ENCODE measurements at regions not wholly inside any gene's neighbourhood (a gene's known extent, or its start where the extent isn't known, plus 50 kb on each side); places are given as distances from the start of the nearest gene placed in this dataset.

DNA sequence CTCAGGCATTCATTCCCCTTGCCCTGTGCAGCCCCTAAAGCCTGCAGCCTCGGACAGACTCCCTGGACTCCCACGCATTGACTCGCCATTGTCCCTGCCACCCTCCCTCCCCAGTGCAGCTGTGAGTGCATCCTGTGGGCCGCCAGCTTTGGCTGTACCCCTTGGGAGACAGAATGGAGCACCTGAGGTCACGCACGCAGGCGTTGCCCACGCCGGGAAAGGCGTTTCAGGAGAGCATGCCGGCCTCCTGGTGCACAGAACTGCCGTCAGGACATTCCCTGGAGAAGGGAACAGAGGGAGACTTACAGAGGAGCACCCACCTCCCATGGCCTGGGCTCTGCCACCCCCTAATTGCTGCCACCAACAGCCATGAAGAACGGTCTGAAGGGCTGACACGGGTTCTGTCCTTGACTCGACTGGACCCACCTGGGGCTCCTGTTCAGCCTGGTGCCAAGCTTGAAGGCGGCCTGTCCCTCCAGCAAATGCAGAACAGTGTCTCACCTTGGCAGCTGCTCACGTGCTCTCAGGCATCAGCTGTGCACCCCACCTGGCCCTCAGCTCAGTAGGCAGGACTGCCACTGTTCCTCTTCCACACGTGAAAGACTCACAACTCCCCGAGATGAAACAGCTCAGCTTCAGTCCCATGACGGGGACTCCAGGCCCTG lies 503.8 kb downstream of the BRD1 start:
- TF ChIP-seq ZFX (IDR thresholded peaks at IDR 0.05; ENCODE audit: borderline replicate concordance): no peak
- TF ChIP-seq, protein P1, sequence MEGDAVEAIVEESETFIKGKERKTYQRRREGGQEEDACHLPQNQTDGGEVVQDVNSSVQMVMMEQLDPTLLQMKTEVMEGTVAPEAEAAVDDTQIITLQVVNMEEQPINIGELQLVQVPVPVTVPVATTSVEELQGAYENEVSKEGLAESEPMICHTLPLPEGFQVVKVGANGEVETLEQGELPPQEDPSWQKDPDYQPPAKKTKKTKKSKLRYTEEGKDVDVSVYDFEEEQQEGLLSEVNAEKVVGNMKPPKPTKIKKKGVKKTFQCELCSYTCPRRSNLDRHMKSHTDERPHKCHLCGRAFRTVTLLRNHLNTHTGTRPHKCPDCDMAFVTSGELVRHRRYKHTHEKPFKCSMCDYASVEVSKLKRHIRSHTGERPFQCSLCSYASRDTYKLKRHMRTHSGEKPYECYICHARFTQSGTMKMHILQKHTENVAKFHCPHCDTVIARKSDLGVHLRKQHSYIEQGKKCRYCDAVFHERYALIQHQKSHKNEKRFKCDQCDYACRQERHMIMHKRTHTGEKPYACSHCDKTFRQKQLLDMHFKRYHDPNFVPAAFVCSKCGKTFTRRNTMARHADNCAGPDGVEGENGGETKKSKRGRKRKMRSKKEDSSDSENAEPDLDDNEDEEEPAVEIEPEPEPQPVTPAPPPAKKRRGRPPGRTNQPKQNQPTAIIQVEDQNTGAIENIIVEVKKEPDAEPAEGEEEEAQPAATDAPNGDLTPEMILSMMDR (IDR thresholded peaks at IDR 0.05): no peak
- no peak overlapping the region for H3K27ac ChIP-seq

DNA sequence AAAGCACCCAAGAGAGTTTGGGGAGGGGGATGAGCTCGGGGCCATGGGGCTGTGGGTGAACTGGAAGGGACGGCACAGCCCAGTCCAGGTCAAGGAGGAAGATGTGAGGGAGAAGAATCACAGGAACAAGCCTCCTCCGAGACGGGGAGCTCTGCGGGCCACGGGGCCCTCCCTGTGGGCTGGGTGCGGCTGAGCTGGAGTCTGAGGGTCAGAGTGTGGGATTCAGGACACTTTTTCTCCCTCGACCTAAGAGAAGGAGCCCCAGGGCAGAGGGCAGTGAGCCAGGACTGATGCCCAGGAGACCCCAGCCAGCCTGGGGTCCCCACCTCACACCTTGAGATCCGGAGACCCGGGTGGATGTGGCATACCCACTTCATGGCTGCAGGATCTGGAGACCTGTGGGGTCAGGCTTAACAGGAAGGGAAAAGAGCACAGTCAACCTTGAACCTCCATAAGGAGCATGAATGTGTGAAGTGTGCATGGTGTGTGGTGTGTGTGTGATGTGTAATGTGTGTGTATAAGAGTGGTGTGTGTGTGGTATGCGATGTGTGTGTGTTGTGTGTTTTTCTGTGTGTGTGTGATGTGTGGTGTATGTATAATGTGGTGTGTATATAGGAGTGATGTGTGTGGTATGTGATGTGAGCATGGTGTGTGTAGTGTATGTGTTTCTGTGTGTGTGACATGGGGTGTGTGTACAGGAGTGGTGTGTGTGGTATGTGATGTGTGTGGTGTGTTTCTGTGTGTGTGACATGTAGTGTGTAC lies 504.6 kb downstream of the BRD1 start:
- TF ChIP-seq ZFX (IDR thresholded peaks at IDR 0.05; ENCODE audit: borderline replicate concordance): no peak
- TF ChIP-seq, protein P1 (IDR thresholded peaks at IDR 0.05): no peak
- H3K27ac ChIP-seq: no peak overlapping the region

DNA sequence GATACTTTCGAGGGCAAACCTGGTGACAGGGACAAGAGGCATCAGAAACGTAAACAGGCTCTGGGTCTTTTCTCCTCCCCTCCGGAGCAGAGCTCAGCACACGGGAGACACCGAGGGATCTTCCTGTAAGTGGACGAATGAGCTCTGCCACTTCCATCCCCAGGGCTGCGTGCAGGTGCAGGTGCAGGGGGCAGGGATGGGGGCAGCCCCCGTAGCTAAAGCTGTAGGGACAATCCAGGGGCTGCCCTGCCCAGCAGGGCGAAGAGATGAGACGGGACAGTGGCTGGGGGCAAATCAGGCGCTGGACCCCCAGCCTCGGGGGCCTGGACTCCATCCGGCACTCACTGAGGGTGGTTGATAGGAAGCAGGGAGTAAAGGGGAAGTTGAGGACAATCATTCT lies 505.4 kb downstream of the BRD1 start:
- TF ChIP-seq, protein P1 (IDR thresholded peaks at IDR 0.05): no peak
- no peak for TF ChIP-seq ZFX (IDR thresholded peaks at IDR 0.05; ENCODE audit: borderline replicate concordance)
- no peak overlapping the region for H3K27ac ChIP-seq

GRCh38 chr22:49321477-49322055 lies 506.1 kb downstream of the BRD1 start:
- TF ChIP-seq, protein P1 (IDR thresholded peaks at IDR 0.05): no peak
- no peak for TF ChIP-seq ZFX (IDR thresholded peaks at IDR 0.05; ENCODE audit: borderline replicate concordance)
- no peak overlapping the region for H3K27ac ChIP-seq

GRCh38 chr22:49320714-49321476 lies 506.8 kb downstream of the BRD1 start:
- no peak overlapping the region for H3K27ac ChIP-seq
- TF ChIP-seq, protein P1 (IDR thresholded peaks at IDR 0.05): no peak

DNA sequence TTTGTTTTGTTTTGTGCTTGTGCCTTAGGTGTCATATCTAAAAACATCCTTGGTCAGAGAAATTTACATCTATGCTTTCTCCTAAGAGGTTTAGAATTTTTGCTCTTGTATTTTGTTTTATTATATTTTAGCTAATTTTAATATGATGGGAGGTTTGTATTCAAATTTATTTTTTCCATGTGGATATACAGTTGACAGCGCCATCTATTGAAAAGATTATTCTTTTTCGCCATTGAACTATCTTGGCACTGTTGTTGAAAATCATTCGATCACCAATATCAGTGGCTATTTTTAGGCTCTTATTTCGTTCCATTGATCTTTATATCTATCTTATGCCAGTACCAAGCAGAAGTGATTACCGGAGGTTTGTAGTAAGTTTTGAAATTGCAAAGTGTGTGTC lies 510.3 kb downstream of the BRD1 start:
- no peak overlapping the region for H3K27ac ChIP-seq
- TF ChIP-seq ZFX (IDR thresholded peaks at IDR 0.05; ENCODE audit: borderline replicate concordance): no peak
- TF ChIP-seq, protein P1 (IDR thresholded peaks at IDR 0.05): peak; percentile 43
